SH-SY5Y (cell line): ENCODE measurements at regions not wholly inside any gene's neighbourhood (a gene's known extent, or its start where the extent isn't known, plus 50 kb on each side); places are given as distances from the start of the nearest gene placed in this dataset.
A peak's percentile ranks its signal among the peaks of the same experiment; 100 is the strongest.

Experiments
- GATA2 ChIP-seq: IDR thresholded peaks from 2 replicates; pipeline ENCODE4 v1.6.1; 2011; ENCODE audit warnings: mild to moderate bottlenecking, low read depth, low read length
- GATA3 ChIP-seq: IDR thresholded peaks from 2 replicates; pipeline ENCODE4 v1.6.1; 2011; ENCODE audit warnings: low read depth, mild to moderate bottlenecking, low read length, moderate library complexity

GRCh38 chr9:117825609-117826347 is 121.6 kb downstream of the TLR4 start:
- TF ChIP-seq GATA2 (no peak), GATA3 (no peak)

GRCh38 chr9:117826837-117827236 is 122.6 kb downstream of the TLR4 start:
- TF ChIP-seq GATA3 (no peak), GATA2 (no peak)

GRCh38 chr9:117827456-117827855 is 123.3 kb downstream of the TLR4 start:
- TF ChIP-seq GATA3 (no peak), GATA2 (no peak)

GRCh38 chr9:117828466-117828865 is 124.3 kb downstream of the TLR4 start:
- no peak for TF ChIP-seq GATA3
- TF ChIP-seq GATA2 = no peak

- TF ChIP-seq GATA3 (no peak), GATA2 (no peak)
Measured at GRCh38 chr9:117835798-117836197, 131.6 kb downstream of the TLR4 start.

- TF ChIP-seq GATA2 = no peak
- TF ChIP-seq GATA3 = no peak
Measured at GRCh38 chr9:117839862-117840261, 135.7 kb downstream of the TLR4 start.

GRCh38 chr9:117858561-117858960 is 154.4 kb downstream of the TLR4 start:
- TF ChIP-seq GATA2 (no peak), GATA3 (no peak)

GRCh38 chr9:117860849-117861248 is 156.6 kb downstream of the TLR4 start:
- TF ChIP-seq GATA3 (no peak), GATA2 (no peak)

- TF ChIP-seq GATA3 (no peak), GATA2 (no peak)
Measured at GRCh38 chr9:117864385-117865057, 160.3 kb downstream of the TLR4 start.

GRCh38 chr9:117868594-117868993 is 164.4 kb downstream of the TLR4 start:
- peak; percentile 99 for TF ChIP-seq GATA3
- peak; percentile 96 for TF ChIP-seq GATA2

- TF ChIP-seq GATA3 = no peak
Measured at GRCh38 chr9:117869287-117869686, 165.1 kb downstream of the TLR4 start.

GRCh38 chr9:117869712-117870111 is 165.5 kb downstream of the TLR4 start:
- TF ChIP-seq GATA3 = no peak
- no peak for TF ChIP-seq GATA2

GRCh38 chr9:117873664-117874063 is 169.5 kb downstream of the TLR4 start:
- TF ChIP-seq GATA2 (no peak), GATA3 (no peak)

- no peak for TF ChIP-seq GATA2
- TF ChIP-seq GATA3 = no peak
Measured at GRCh38 chr9:117875886-117876285, 171.7 kb downstream of the TLR4 start.

GRCh38 chr9:117882171-117882570 is 178.0 kb downstream of the TLR4 start:
- TF ChIP-seq GATA2 (no peak), GATA3 (no peak)
